HCT116 (cell line): ENCODE measurements at regions not wholly inside any gene's neighbourhood (a gene's known extent, or its start where the extent isn't known, plus 50 kb on each side); places are given as distances from the start of the nearest gene placed in this dataset.
A peak's percentile ranks its signal among the peaks of the same experiment; 100 is the strongest.

ENCODE experiments used
- ATAC-seq: fragments of 200-7000 bp; cut with Tn5 transposase; 2 replicates; pipeline ENCODE4 v1.9.1; 2020; ENCODE audit warnings: mild to moderate bottlenecking, moderate library complexity
- BruUV-seq: library from RNA; stranded (reverse); fragments of 400-500 nt; replicated peaks from 2 replicates; lab custom pipeline; 2021; lab: Mats Ljungman, UMichigan
- CTCF ChIA-PET: fragments of 300-600 bp; sonication (Branson Sonifier 250); formaldehyde crosslinking; loops from one replicate; lab custom pipeline; 2021; ENCODE audit warnings: antibody characterized with exemption; lab: Charles Lee
- POLR2A ChIA-PET: fragments of 300-600, 350-600 bp; sonication (Branson Sonifier 250); formaldehyde crosslinking; loops from one replicate; lab custom pipeline; 2021; ENCODE audit warnings: antibody characterized with exemption; lab: Charles Lee
- RAD21 ChIA-PET, 2 experiments: fragments of 300-600 bp; sonication (Branson Sonifier 250); formaldehyde crosslinking; loops; one replicate each; lab custom pipeline; 2023; ENCODE audit warnings: low total read pairs in 2 of 2; ENCODE audit not compliant: uncharacterized antibody in 2 of 2, unreplicated experiment in 2 of 2, low non-redundant PET in 1 of 2; lab: Charles Lee
- DNase-seq: peaks from one replicate; pipeline ENCODE4 v3.0.0-alpha.2; 2010; ENCODE audit warnings: low read depth, low spot score
- H2AFZ ChIP-seq: fragments of 200-600 bp; shearing (Covaris generic), sonication (generic); 2 replicates; pipeline ENCODE4 v1.6.1; 2017; ENCODE audit warnings: low read depth, mixed run types, mixed read lengths, antibody characterized with exemption, low read length; ENCODE audit not compliant: poor library complexity, severe bottlenecking
- H3K27ac ChIP-seq: 2 replicates; pipeline ENCODE4 v1.5.1; 2012; ENCODE audit warnings: low read depth, low read length
- H3K27me3 ChIP-seq: fragments of 200-600 bp; sonication (generic); 2 replicates; pipeline ENCODE4 v1.6.1; 2016; ENCODE audit warnings: mixed run types, low read length, mixed read lengths; ENCODE audit not compliant: insufficient read depth
- H3K36me3 ChIP-seq, 2 experiments: fragments of 200-500 bp in 1 of 2; fragments of 200-600 bp in 1 of 2; sonication (Bioruptor generic) in 1 of 2; sonication (generic) in 1 of 2; 2 replicates each; pipeline versions ENCODE4 v1.5.1 to v1.6.1; 2014 to 2016; ENCODE audit warnings: low read length in 2 of 2, inconsistent platforms in 1 of 2, mixed read lengths in 1 of 2, mixed run types in 1 of 2; ENCODE audit not compliant: insufficient read depth in 2 of 2, control insufficient read depth in 1 of 2
- H3K4me1 ChIP-seq, 2 experiments: fragments of 200-600 bp in 1 of 2; sonication (generic) in 1 of 2; 2 replicates each; pipeline versions ENCODE4 v1.5.1 to v1.6.1; 2012 to 2017; ENCODE audit warnings: low read length in 2 of 2, inconsistent platforms in 1 of 2, mild to moderate bottlenecking in 1 of 2, mixed read lengths in 1 of 2, mixed run types in 1 of 2, moderate library complexity in 1 of 2; ENCODE audit not compliant: insufficient read depth in 2 of 2, control insufficient read depth in 1 of 2
- H3K4me2 ChIP-seq: fragments of 200-600 bp; sonication (generic); 2 replicates; pipeline ENCODE4 v1.6.1; 2017; ENCODE audit warnings: mixed run types, low read length, mixed read lengths
- H3K4me3 ChIP-seq, 2 experiments: fragments of 200-600 bp in 1 of 2; sonication (generic) in 1 of 2; replicated peaks in 1 of 2; 2 replicates each; pipeline ENCODE4 v1.5.1; 2011 to 2016; ENCODE audit warnings: low read length in 2 of 2, control low read depth in 1 of 2, low read depth in 1 of 2, mild to moderate bottlenecking in 1 of 2, mixed read lengths in 1 of 2, mixed run types in 1 of 2
- H3K79me2 ChIP-seq: fragments of 200-600 bp; sonication (generic); 2 replicates; pipeline ENCODE4 v1.6.1; 2017; ENCODE audit warnings: mild to moderate bottlenecking, mixed run types, low read length, moderate library complexity, mixed read lengths; ENCODE audit not compliant: insufficient read depth
- H3K9ac ChIP-seq: fragments of 200-600 bp; sonication (generic); 2 replicates; pipeline ENCODE4 v1.6.1; 2016; ENCODE audit warnings: low read length, mixed read lengths
- H3K9me2 ChIP-seq: fragments of 200-600 bp; sonication (generic), shearing (Covaris generic); 2 replicates; pipeline ENCODE4 v1.6.1; 2017; ENCODE audit warnings: mixed run types, mild to moderate bottlenecking, moderate library complexity; ENCODE audit not compliant: insufficient read depth
- H3K9me3 ChIP-seq, 2 experiments: fragments of 200-500 bp in 1 of 2; fragments of 200-600 bp in 1 of 2; sonication (Bioruptor generic) in 1 of 2; sonication (generic) in 1 of 2; 2 replicates each; pipeline ENCODE4 v1.6.1; 2014 to 2017; ENCODE audit warnings: low read length in 2 of 2, mixed read lengths in 2 of 2, inconsistent platforms in 1 of 2, low read depth in 1 of 2, mild to moderate bottlenecking in 1 of 2, mixed run types in 1 of 2, moderate library complexity in 1 of 2; ENCODE audit not compliant: control insufficient read depth in 1 of 2, insufficient read depth in 1 of 2
- H4K20me1 ChIP-seq: fragments of 200-600 bp; sonication (generic), shearing (Covaris generic); 2 replicates; pipeline ENCODE4 v1.6.1; 2017; ENCODE audit warnings: mixed run types, mild to moderate bottlenecking, moderate library complexity; ENCODE audit not compliant: insufficient read depth
- ELF1 ChIP-seq: IDR thresholded peaks from 2 replicates; pipeline ENCODE4 v1.6.1; 2012; ENCODE audit warnings: low read depth, borderline replicate concordance
- EZH2 ChIP-seq: fragments of 200-600 bp; sonication (generic); IDR thresholded peaks from 2 replicates; pipeline ENCODE4 v1.6.1; 2017; ENCODE audit warnings: antibody characterized with exemption, mixed run types
- EZH2phosphoT487 ChIP-seq: fragments of 200-600 bp; IDR thresholded peaks from 2 replicates; pipeline ENCODE4 v1.6.1; 2018; ENCODE audit warnings: antibody characterized with exemption, borderline replicate concordance
- FOSL1 ChIP-seq: IDR thresholded peaks from 2 replicates; pipeline ENCODE4 v1.6.1; 2012; ENCODE audit warnings: low read depth
- POLR2A ChIP-seq: IDR thresholded peaks from 2 replicates; pipeline ENCODE4 v1.7.0; 2011; ENCODE audit warnings: borderline replicate concordance; ENCODE audit not compliant: insufficient read depth, insufficient read length; ENCODE audit errors: extremely low read depth
- RAD21 ChIP-seq: IDR thresholded peaks from 2 replicates; pipeline ENCODE4 v1.6.1; 2012; ENCODE audit warnings: low read depth, mild to moderate bottlenecking
- ZNF274 ChIP-seq: fragments of 200-500 bp; sonication (Bioruptor generic); IDR thresholded peaks from 2 replicates; pipeline ENCODE4 v1.6.1; 2014; ENCODE audit warnings: mild to moderate bottlenecking, low read depth, low read length, inconsistent platforms
- intact Hi-C: fragments of 100-400 bp; cut with micrococcal nuclease; formaldehyde crosslinking; loops from 2 replicates; pipeline ENCODE4 v1.10.0; 2022
- TF ChIP-seq, protein P1 (sequence below): IDR thresholded peaks from 2 replicates; pipeline ENCODE4 v1.6.1; 2012; ENCODE audit warnings: low read depth

GRCh38 chr7:80017101-80017698 is 117.4 kb upstream of the GNAI1 start:
- H3K79me2 ChIP-seq, result no peaks in the 10 kb centered on the region
- CTCF ChIA-PET, result no interaction called here
- no peak overlapping the region for H3K4me3 ChIP-seq
- H3K9ac ChIP-seq, result no peak overlapping the region
- H4K20me1 ChIP-seq, result no peaks in the 10 kb centered on the region
- peak overlapping the region; percentile 39 for H2AFZ ChIP-seq
- POLR2A ChIA-PET, result no interaction called here
- ATAC-seq (no peak), DNase-seq (no peak)
- no peaks in the 10 kb centered on the region for H3K9me3 ChIP-seq
- intact Hi-C loops, result no loop called here
- RAD21 ChIA-PET, result no interaction called here
- TF ChIP-seq ELF1, result no peak
- no peak for TF ChIP-seq ZNF274
- TF ChIP-seq EZH2phosphoT487, result no peak
- TF ChIP-seq, protein P1, sequence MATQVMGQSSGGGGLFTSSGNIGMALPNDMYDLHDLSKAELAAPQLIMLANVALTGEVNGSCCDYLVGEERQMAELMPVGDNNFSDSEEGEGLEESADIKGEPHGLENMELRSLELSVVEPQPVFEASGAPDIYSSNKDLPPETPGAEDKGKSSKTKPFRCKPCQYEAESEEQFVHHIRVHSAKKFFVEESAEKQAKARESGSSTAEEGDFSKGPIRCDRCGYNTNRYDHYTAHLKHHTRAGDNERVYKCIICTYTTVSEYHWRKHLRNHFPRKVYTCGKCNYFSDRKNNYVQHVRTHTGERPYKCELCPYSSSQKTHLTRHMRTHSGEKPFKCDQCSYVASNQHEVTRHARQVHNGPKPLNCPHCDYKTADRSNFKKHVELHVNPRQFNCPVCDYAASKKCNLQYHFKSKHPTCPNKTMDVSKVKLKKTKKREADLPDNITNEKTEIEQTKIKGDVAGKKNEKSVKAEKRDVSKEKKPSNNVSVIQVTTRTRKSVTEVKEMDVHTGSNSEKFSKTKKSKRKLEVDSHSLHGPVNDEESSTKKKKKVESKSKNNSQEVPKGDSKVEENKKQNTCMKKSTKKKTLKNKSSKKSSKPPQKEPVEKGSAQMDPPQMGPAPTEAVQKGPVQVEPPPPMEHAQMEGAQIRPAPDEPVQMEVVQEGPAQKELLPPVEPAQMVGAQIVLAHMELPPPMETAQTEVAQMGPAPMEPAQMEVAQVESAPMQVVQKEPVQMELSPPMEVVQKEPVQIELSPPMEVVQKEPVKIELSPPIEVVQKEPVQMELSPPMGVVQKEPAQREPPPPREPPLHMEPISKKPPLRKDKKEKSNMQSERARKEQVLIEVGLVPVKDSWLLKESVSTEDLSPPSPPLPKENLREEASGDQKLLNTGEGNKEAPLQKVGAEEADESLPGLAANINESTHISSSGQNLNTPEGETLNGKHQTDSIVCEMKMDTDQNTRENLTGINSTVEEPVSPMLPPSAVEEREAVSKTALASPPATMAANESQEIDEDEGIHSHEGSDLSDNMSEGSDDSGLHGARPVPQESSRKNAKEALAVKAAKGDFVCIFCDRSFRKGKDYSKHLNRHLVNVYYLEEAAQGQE, result no peak
- no peak for TF ChIP-seq FOSL1
- no peak for TF ChIP-seq RAD21
- no peak for TF ChIP-seq POLR2A
- no peak for TF ChIP-seq EZH2
- H3K27me3 ChIP-seq, result no peaks in the 10 kb centered on the region
- peaks cover 0 to 6% of the 10 kb centered on the region in 2 experiments; a peak in 1 of 4 replicates for H3K4me1 ChIP-seq
- H3K9me2 ChIP-seq, result no peaks in the 10 kb centered on the region
- no peaks in the 10 kb centered on the region for H3K36me3 ChIP-seq
- H3K4me2 ChIP-seq, result no peak overlapping the region
- no peak overlapping the region for H3K27ac ChIP-seq
- BruUV-seq, result no TSS peak
